ENCODE measurements at regions not wholly inside any gene's neighbourhood (a gene's known extent, or its start where the extent isn't known, plus 50 kb on each side); places are given as distances from the start of the nearest gene placed in this dataset.

DNA sequence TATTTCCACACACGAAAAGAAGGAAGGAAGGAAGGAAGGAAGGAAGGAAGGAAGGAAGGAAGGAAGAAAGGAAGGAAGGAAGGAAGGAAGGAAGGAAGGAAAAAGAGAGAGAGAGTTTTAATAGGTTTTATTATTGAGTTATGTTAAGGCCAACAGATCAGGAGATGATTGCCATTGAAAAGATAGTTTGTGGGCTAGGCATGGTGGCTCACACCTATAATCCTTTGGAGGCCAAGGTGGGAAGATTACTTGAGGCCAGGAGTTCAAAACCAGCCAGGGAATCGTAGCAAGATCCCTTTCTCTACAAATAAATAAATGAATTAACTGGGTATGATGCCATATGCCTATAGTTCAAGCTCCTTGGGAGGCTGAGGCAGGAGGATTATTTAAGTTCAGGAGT is 877.2 kb downstream of the TLE4 start:
- WGBS (ENCODE audit: insufficient coverage, low coverage, missing lambda C conversion rate): 6% methylated on average over 2 of the region's 2 CpGs

More for the DNA sequence above, 877.2 kb downstream of the TLE4 start:
- no peaks in the 10 kb centered on the region for H3K4me1 ChIP-seq (replicated peaks in 1 of 2; ENCODE audit: control insufficient read depth in 2 of 2, insufficient read depth in 2 of 2, low read length in 2 of 2)
- no peak overlapping the region for H3K9ac ChIP-seq (ENCODE audit: insufficient read depth in 1 of 2, low read depth in 2 of 2, low read length in 2 of 2)
- no peaks in the 10 kb centered on the region for H3K9me1 ChIP-seq (ENCODE audit: control insufficient read depth, insufficient read depth, low read length)
- H3K27ac ChIP-seq (ENCODE audit: extremely low read depth, low read depth, low read length): no peak overlapping the region
- no peaks in the 10 kb centered on the region for H4K20me1 ChIP-seq (replicated peaks; ENCODE audit: control insufficient read depth, insufficient read depth, low read length)
- no peak overlapping the region for H3K4me2 ChIP-seq (ENCODE audit: insufficient read depth, low read length)
- ATAC-seq: no peak
- no TSS peak for BruUV-seq (replicated peaks)
- ChIA-PET POLR2A (no interaction called here), CTCF (ENCODE audit: low intra/inter-chr PET ratio) (no interaction called here)
- no peak overlapping the region for H2AFZ ChIP-seq (ENCODE audit: low read depth, low read length)
- H3K27me3 ChIP-seq (ENCODE audit: control insufficient read depth in 2 of 2, insufficient read depth in 2 of 2, low read length in 2 of 2): no peaks in the 10 kb centered on the region
- H3K4me3 ChIP-seq: no peak overlapping the region
- no peak for FAIRE-seq
- H3K36me3 ChIP-seq (ENCODE audit: control insufficient read depth, insufficient read depth, low read length): no peaks in the 10 kb centered on the region
- H3K79me2 ChIP-seq (ENCODE audit: control insufficient read depth, insufficient read depth, low read length): no peaks in the 10 kb centered on the region
- H3K9me3 ChIP-seq (replicated peaks; ENCODE audit: control insufficient read depth, insufficient read depth, low read depth, low read length): no peaks in the 10 kb centered on the region
- in situ Hi-C loops (cut with MboI) (no loop called here), intact Hi-C loops (cut with micrococcal nuclease) (no loop called here)
- DNase-seq (ENCODE audit: extremely low read depth in 1 of 4, low spot score in 3 of 4): no peak
- no peak for TF ChIP-seq MTA1 (IDR thresholded peaks at IDR 0.05; ENCODE audit: borderline replicate concordance)
- TF ChIP-seq TAL1 (IDR thresholded peaks at IDR 0.05): no peak
- TF ChIP-seq KLF1 (tag; IDR thresholded peaks at IDR 0.05): no peak
- TF ChIP-seq, protein P1, sequence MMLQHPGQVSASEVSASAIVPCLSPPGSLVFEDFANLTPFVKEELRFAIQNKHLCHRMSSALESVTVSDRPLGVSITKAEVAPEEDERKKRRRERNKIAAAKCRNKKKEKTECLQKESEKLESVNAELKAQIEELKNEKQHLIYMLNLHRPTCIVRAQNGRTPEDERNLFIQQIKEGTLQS (IDR thresholded peaks at IDR 0.05): no peak
- TF ChIP-seq, protein P1 (CRISPR knock-in tag; conservative IDR thresholded peaks at IDR 0.05): no peak
- TF ChIP-seq, protein P2, sequence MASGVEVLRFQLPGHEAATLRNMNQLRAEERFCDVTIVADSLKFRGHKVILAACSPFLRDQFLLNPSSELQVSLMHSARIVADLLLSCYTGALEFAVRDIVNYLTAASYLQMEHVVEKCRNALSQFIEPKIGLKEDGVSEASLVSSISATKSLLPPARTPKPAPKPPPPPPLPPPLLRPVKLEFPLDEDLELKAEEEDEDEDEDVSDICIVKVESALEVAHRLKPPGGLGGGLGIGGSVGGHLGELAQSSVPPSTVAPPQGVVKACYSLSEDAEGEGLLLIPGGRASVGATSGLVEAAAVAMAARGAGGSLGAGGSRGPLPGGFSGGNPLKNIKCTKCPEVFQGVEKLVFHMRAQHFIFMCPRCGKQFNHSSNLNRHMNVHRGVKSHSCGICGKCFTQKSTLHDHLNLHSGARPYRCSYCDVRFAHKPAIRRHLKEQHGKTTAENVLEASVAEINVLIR (CRISPR knock-in tag; IDR thresholded peaks at IDR 0.05): no peak
- no peak for TF ChIP-seq CBX5 (IDR thresholded peaks at IDR 0.05; ENCODE audit: borderline replicate concordance, low read depth)
- TF ChIP-seq DIDO1 (tag; IDR thresholded peaks at IDR 0.05; ENCODE audit: low read depth): no peak
- TF ChIP-seq, protein P3, sequence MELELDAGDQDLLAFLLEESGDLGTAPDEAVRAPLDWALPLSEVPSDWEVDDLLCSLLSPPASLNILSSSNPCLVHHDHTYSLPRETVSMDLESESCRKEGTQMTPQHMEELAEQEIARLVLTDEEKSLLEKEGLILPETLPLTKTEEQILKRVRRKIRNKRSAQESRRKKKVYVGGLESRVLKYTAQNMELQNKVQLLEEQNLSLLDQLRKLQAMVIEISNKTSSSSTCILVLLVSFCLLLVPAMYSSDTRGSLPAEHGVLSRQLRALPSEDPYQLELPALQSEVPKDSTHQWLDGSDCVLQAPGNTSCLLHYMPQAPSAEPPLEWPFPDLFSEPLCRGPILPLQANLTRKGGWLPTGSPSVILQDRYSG (tag; conservative IDR thresholded peaks at IDR 0.05; ENCODE audit: low read depth): no peak
- TF ChIP-seq SIN3B (IDR thresholded peaks at IDR 0.05; ENCODE audit: low read depth): no peak
- TF ChIP-seq ZNF699 (CRISPR knock-in tag; IDR thresholded peaks at IDR 0.05; ENCODE audit: insufficient replicate concordance): no peak
- TF ChIP-seq, protein P4, sequence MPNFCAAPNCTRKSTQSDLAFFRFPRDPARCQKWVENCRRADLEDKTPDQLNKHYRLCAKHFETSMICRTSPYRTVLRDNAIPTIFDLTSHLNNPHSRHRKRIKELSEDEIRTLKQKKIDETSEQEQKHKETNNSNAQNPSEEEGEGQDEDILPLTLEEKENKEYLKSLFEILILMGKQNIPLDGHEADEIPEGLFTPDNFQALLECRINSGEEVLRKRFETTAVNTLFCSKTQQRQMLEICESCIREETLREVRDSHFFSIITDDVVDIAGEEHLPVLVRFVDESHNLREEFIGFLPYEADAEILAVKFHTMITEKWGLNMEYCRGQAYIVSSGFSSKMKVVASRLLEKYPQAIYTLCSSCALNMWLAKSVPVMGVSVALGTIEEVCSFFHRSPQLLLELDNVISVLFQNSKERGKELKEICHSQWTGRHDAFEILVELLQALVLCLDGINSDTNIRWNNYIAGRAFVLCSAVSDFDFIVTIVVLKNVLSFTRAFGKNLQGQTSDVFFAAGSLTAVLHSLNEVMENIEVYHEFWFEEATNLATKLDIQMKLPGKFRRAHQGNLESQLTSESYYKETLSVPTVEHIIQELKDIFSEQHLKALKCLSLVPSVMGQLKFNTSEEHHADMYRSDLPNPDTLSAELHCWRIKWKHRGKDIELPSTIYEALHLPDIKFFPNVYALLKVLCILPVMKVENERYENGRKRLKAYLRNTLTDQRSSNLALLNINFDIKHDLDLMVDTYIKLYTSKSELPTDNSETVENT (CRISPR knock-in tag; IDR thresholded peaks at IDR 0.05): no peak
- TF ChIP-seq RBM25 (IDR thresholded peaks at IDR 0.05; ENCODE audit: low read depth, low read length, severe bottlenecking): no peak
- TF ChIP-seq BCOR (IDR thresholded peaks at IDR 0.05): no peak
